RKO (cell line): ENCODE measurements at regions not wholly inside any gene's neighbourhood (a gene's known extent, or its start where the extent isn't known, plus 50 kb on each side); places are given as distances from the start of the nearest gene placed in this dataset.
A peak's percentile ranks its signal among the peaks of the same experiment; 100 is the strongest.
"Not testable (repeated sequence)": the region's sequence is repeated elsewhere in the genome, so short reads cannot be mapped to it uniquely, and the experiment has no call there.

Experiments
- DNase-seq: peaks from one replicate; pipeline ENCODE4 v3.0.0-alpha.2; 2016; ENCODE audit warnings: low spot score

DNA sequence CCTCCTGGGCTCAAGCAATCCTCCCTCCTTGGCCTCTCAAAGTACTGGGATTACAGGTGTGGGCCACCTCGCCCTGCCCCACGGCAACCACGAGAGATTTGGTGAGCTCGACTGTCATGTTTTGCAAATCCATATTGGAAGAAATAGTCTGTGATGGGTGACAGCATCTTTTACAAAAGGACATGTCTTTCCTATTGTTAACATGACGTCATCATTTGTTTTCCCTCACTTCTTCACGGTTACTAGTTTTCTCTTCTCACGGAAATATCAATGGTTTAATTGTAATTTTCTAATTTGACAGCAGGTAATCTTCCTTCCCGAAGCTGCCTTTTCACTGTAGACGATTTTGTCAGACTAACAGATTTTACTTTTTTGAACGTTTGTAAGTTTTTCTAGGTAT lies 110.8 kb upstream of the GREM2 start:
- no peak for DNase-seq

DNA sequence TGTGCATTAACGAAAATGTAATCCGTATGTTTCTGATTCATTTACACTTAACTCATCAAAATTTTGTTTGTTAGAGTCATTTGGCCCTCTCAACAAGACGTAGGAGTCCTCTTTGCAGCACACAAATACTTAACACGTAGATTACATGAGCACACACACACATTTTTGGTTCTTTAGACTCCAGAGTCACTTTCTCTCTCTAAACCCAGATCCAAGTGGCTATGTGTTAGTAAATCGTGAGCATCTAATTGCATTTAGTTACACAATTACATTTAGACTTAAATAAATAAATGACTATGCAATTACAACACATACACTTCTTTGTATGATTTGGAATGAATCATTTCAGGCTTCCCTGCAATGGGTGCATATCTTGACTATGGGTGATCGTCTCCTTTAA lies 109.0 kb upstream of the GREM2 start:
- DNase-seq, result no peak

GRCh38 chr1:240719953-240720700 lies 108.2 kb upstream of the GREM2 start:
- no peak for DNase-seq

DNA sequence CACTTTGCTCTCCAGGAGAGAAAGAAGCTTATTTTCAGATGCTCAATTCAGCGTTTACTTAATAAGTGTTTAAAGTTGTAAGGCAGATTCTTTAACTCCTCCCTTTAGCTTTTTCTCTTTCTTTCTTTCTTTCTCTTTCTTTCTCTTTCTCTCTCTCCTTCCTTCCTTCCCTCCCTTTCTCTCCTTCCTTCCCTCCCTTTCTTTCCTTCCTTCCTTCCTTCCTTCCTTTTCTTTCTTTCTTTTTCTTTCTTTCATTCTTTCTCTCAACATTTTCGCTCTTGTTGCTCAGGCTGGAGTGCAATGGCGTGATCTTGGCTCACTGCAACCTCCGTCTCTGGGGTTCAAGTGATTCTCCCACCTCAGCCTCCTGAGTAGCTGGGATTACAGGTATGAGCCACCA lies 104.6 kb upstream of the GREM2 start:
- not testable (repeated sequence) for DNase-seq

GRCh38 chr1:240714568-240715292 lies 102.8 kb upstream of the GREM2 start:
- DNase-seq, result no peak

- DNase-seq, result no peak
These were observed 100.2 kb upstream of the GREM2 start for GRCh38 chr1:240712014-240712731.

- no peak for DNase-seq
These were observed 99.1 kb upstream of the GREM2 start for GRCh38 chr1:240711020-240711419.

DNA sequence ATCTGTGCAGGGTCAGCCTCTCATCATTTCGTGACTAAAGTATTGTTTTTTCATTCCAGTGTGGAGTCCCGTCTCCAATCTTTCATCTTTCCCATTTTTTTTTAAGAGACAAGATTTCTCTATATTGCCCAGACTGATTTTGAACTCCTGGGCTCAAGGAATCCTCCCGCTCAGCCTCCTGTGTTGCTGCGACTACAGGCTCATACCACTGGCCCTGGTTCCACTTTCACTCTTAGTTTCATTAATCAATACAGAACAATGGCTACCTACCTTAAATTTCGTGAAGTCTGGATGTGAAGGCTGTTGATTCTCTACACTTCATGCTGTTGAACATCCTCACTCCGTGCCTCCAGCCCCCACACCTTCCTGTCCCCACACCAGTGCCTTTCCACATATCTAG lies 97.7 kb upstream of the GREM2 start:
- DNase-seq, result no peak

DNA sequence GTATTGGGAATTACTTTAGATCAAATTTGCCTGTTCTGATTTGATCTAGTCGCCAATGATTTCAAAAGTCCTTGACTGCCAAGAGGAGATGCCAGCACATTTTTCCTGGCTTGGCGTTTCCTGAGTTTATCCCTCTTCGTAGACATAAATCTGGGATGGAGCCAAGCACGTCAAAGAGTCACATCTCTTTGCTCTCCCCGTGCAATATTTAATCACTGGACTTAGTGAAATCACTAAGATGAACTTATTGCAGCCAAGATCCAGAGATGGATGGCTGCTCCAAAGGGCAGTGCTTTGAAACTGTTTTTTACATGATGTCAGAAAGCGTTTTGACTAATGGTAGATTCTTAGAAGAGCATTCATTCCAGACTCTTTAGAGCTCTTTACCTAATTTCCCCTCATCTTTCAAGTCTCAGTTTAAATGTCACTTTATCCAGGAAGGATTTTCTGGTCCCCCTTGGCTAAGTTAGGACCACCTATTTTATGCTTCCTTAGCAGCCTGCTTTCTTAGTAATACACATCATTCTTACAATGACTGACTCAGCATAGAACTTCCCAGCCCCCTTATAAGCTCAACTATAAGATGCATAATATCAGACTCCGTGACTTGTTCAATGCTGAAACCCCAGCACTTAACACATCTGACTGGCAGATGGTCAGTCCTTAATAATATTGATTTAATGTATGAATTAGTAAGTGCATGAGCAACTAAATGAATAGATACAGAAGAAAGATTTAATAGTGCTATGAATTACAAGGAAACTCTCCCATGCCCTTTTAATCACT lies 94.4 kb upstream of the GREM2 start:
- no peak for DNase-seq

DNA sequence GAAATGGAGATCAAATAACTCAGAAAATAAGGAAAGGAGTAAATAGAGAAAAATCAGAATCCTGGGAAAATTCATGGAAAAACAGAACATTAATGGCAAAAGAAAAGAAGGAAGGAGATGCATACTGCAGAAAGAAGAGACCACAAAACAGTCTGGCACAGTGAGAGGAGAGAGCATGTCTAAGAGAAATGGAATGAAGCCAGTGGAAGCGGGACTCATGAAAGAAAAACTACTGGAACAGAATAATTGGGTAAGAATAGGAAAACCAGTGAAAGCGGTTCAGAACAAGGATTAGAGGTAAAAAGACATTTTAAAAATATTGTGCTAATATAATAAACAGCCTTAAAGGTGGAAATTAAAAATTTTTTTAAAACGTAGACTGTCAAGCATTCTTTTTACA lies 93.6 kb upstream of the GREM2 start:
- DNase-seq, result no peak

GRCh38 chr1:240701412-240701811 lies 89.5 kb upstream of the GREM2 start:
- DNase-seq, result no peak

DNA sequence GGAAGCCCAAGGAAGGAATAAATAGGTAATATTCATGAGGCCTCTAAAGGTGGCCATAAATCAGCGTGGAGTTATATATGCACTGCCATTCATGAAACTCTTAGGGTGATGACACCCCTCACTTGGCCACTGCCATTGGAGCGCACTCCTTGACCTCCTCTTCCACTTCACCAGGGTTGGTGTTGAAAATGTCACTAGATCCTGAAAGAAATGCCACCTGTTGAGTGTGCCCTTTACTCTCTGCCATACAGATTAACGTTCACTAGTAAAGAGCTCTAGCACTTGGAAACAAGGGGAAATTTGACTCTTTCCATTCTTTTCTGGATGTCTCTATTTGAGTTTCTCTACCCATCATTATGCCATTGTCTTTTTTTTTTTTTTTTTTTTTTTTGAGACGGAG lies 83.5 kb upstream of the GREM2 start:
- no peak for DNase-seq

DNA sequence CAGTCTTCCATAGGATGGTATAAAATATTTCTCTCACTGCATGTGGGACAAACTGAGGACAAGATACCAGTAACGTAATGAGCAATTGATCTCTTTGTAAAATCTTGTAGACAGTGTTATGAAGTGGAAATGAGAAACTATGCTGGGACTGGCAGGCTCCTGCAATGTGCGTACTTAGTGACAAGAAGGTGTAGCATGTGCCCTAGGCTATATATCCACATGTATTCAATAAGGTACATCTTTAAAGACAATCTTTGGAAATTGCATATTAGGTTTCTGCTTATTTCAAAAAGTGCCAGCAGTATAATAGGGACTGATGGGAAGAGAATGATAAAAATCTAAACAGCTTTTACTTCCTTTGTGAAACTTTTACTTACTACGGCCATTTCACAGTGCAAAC lies 81.9 kb upstream of the GREM2 start:
- DNase-seq, result no peak

- DNase-seq, result no peak
These were observed 81.1 kb upstream of the GREM2 start for GRCh38 chr1:240693036-240693435.

- peak; percentile 28 for DNase-seq
These were observed 80.2 kb upstream of the GREM2 start for GRCh38 chr1:240691909-240692705.

GRCh38 chr1:240691501-240691900 lies 79.5 kb upstream of the GREM2 start:
- DNase-seq, result no peak

GRCh38 chr1:240687820-240688219 lies 75.9 kb upstream of the GREM2 start:
- DNase-seq, result no peak

DNA sequence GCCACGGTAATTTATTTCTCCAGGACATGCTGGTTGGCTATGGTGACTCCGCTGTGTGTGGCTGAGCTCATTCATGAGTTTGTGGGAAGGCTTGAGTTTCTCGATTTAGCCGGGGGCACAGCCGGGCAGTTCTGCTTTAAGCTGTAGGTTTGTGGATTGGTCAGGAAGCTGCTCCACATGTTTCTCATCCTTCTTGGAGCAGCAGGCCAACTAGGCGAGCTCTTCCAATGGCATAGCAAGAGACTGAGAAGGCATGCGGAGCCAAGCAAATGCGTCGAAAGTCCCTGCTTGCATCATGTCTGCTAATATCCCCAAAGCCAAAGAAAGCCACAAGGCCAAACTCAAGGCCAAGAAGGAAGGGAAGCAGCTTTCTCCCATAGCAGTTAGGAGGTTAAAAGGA lies 71.6 kb upstream of the GREM2 start:
- DNase-seq, result no peak

- DNase-seq, result no peak
These were observed 70.9 kb upstream of the GREM2 start for GRCh38 chr1:240682859-240683242.

- no peak for DNase-seq
These were observed 70.4 kb upstream of the GREM2 start for GRCh38 chr1:240682166-240682858.
